ENCODE measurements at regions not wholly inside any gene's neighbourhood (a gene's known extent, or its start where the extent isn't known, plus 50 kb on each side); places are given as distances from the start of the nearest gene placed in this dataset.

- H3K36me3 Mint-ChIP-seq: no peaks in the 10 kb centered on the region
- H3K9me3 Mint-ChIP-seq: no peaks in the 10 kb centered on the region
- no peaks in the 10 kb centered on the region for H3K36me3 ChIP-seq (ENCODE audit: insufficient read depth, low read length)
- peaks cover 17 to 22% (median 19%) of the 10 kb centered on the region in 3 donors for H3K4me1 Mint-ChIP-seq
- CTCF ChIA-PET: no interaction called here
- no peaks in the 10 kb centered on the region for H3K27me3 ChIP-seq (ENCODE audit: insufficient read depth, low read length, poor library complexity, severe bottlenecking)
- no peak overlapping the region for H3K4me3 ChIP-seq (ENCODE audit: low read length)
- POLR2A ChIA-PET: no interaction called here
- H3K9me3 ChIP-seq (ENCODE audit: low read length): no peaks in the 10 kb centered on the region
- H3K27ac ChIP-seq (ENCODE audit: low read depth, low read length): no peak overlapping the region
- H3K27ac Mint-ChIP-seq: peak overlapping the region in 2 of 8 donors; percentile 37 to 81
- H3K27me3 Mint-ChIP-seq: peaks cover 0 to 6% of the 10 kb centered on the region in 2 donors
- peak in 1 of 5 donors; percentile 33 for DNase-seq
- H3K4me3 Mint-ChIP-seq: no peak overlapping the region
- H3K4me1 ChIP-seq (ENCODE audit: insufficient read depth, low read length): peaks cover 13% of the 10 kb centered on the region
These were observed 84.5 kb upstream of the SMNDC1 start for GRCh38 chr10:110389255-110389654.

DNA sequence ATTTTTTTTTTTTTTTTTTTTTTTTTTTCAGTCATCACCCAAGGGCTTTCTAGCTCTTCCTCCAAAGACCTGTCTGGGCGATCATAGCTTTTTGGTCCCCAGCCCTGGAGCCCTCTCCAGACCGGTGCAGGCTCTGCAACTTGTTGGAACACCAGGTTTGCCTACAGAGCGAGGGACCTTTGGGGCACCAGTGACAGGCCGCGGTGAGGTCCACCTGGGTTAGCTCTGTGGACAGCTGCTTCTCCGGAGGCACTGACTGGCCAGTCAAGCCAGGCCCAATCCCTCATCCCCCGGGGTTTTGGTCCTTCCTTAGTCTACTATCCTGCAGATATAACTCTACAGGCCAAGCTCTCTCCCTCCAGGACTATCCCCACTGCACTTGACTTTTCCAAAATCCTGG lies 86.8 kb upstream of the SMNDC1 start:
- Mint-ChIP-seq H3K36me3 (no peaks in the 10 kb centered on the region), H3K27me3 (peaks cover 0 to 6% of the 10 kb centered on the region in 2 donors), H3K4me3 (no peak overlapping the region), H3K4me1 (peaks cover 19 to 30% (median 27%) of the 10 kb centered on the region in 3 donors), H3K9me3 (no peaks in the 10 kb centered on the region), H3K27ac (no peak overlapping the region)
- no peaks in the 10 kb centered on the region for H3K36me3 ChIP-seq (ENCODE audit: insufficient read depth, low read length)
- no peak for DNase-seq
- H3K27ac ChIP-seq (ENCODE audit: low read depth, low read length): no peak overlapping the region
- H3K4me3 ChIP-seq (ENCODE audit: low read length): no peak overlapping the region
- H3K9me3 ChIP-seq (ENCODE audit: low read length): no peaks in the 10 kb centered on the region
- ChIA-PET CTCF (no interaction called here), POLR2A (interaction anchor here (0.8 kb wide), 1 partner anchor 10 kb away, joined by 4 read pairs; no protein-coding TSS in a partner anchor)
- H3K4me1 ChIP-seq (ENCODE audit: insufficient read depth, low read length): peaks cover 13% of the 10 kb centered on the region
- H3K27me3 ChIP-seq (ENCODE audit: insufficient read depth, low read length, poor library complexity, severe bottlenecking): no peaks in the 10 kb centered on the region

DNA sequence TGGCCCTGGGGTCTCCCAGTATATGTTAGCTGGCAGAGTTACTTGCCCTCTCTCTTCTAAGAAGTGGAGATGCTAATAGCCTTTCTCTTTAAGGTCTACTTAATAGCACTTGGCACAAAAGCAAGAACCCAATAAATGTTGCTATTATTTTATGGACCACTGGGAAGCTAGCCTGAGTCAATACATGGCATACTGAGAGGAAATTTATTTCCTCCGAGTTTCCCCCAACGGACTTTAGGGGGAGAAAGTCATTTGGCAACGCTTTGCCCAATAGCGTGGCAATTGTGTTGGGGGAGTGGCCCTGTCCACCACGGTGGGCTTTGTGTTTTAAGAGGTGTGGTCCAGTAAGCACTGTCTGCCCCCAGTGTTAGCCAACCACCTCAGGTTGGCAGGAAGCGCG lies 87.4 kb upstream of the SMNDC1 start:
- Mint-ChIP-seq H3K9me3 (no peaks in the 10 kb centered on the region), H3K27ac (no peak overlapping the region), H3K36me3 (no peaks in the 10 kb centered on the region), H3K27me3 (peaks cover 0 to 6% of the 10 kb centered on the region in 2 donors), H3K4me1 (peaks cover 19 to 30% (median 27%) of the 10 kb centered on the region in 3 donors), H3K4me3 (no peak overlapping the region)
- Histone ChIP-seq H3K27me3 (ENCODE audit: insufficient read depth, low read length, poor library complexity, severe bottlenecking) (no peaks in the 10 kb centered on the region), H3K9me3 (ENCODE audit: low read length) (no peaks in the 10 kb centered on the region), H3K36me3 (ENCODE audit: insufficient read depth, low read length) (no peaks in the 10 kb centered on the region), H3K4me3 (ENCODE audit: low read length) (no peak overlapping the region), H3K4me1 (ENCODE audit: insufficient read depth, low read length) (peaks cover 13% of the 10 kb centered on the region), H3K27ac (ENCODE audit: low read depth, low read length) (no peak overlapping the region)
- DNase-seq: no peak
- POLR2A ChIA-PET: no interaction called here
- CTCF ChIA-PET: no interaction called here

DNA sequence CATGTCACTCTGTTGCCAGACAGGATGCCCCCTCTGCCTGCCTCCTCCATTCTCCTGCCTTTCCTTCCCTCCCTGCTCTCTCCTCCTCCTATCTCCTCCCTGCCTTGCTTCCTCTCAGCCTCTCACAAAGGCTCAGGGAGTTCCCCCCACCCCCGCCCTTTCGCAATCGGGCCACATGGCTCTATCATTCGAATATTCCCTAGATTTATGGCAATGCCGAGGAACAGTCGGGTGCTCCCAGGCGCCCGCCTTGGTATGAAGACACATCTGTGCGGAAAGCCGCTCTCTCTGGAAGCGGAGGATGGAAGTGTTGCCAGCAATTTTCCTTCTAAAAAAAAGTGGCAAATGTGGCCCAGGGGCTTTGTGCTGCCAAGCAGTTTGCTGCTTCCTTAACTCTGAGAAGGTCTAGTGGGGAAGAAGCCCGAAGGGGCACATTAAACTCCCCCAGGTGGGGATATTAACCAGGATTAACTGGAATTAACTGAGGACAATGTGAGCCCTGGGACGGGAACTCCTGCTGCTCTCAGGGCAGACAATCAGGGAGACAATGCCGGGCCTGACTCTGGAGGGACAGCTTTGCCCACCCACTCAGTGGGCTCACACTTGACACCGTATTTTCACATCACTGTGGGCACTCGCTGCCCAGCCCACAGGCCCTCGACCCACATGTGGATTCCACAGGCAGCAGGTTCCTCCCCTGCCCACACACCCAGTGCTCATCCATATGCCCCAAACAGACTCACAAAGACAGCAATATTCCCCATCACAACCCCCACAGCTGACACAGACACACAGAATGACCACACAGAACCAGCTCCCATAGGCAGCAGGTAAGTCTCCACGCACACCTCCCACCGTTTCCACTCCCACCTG lies 88.4 kb upstream of the SMNDC1 start:
- Mint-ChIP-seq H3K9me3 (no peaks in the 10 kb centered on the region), H3K27me3 (peaks cover 0 to 6% of the 10 kb centered on the region in 2 donors), H3K36me3 (no peaks in the 10 kb centered on the region), H3K27ac (peak overlapping the region in 1 of 8 donors; percentile 51), H3K4me1 (peaks cover 10 to 22% (median 19%) of the 10 kb centered on the region in 3 donors), H3K4me3 (no peak overlapping the region)
- Histone ChIP-seq H3K4me3 (ENCODE audit: low read length) (no peak overlapping the region), H3K27ac (ENCODE audit: low read depth, low read length) (no peak overlapping the region), H3K36me3 (ENCODE audit: insufficient read depth, low read length) (no peaks in the 10 kb centered on the region), H3K27me3 (ENCODE audit: insufficient read depth, low read length, poor library complexity, severe bottlenecking) (no peaks in the 10 kb centered on the region), H3K9me3 (ENCODE audit: low read length) (no peaks in the 10 kb centered on the region), H3K4me1 (ENCODE audit: insufficient read depth, low read length) (peaks cover 7% of the 10 kb centered on the region)
- ChIA-PET CTCF (no interaction called here), POLR2A (no interaction called here)
- peak in 1 of 5 donors; percentile 11 for DNase-seq

DNA sequence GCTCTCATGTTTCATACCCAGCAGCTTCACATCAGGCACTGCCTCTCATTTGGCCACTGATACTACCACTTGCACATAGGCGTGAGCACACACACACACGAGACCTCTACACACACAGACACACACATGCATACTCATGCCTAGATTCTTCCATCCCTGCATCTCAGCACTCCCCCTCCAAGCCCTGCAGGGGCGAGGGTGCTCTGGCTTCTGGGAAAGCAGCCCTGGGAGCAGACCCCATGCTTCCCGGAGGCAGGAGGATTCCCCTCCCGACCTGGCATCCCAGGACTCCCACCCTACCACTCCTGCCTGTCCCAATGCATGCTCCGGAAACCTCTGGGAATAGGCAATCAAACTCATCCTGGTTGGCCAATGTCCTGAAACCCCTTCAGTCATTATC lies 89.1 kb upstream of the SMNDC1 start:
- ChIA-PET POLR2A (no interaction called here), CTCF (no interaction called here)
- no peak overlapping the region for H3K4me3 ChIP-seq (ENCODE audit: low read length)
- no peaks in the 10 kb centered on the region for H3K27me3 ChIP-seq (ENCODE audit: insufficient read depth, low read length, poor library complexity, severe bottlenecking)
- no peaks in the 10 kb centered on the region for H3K4me1 ChIP-seq (ENCODE audit: insufficient read depth, low read length)
- no peak overlapping the region for H3K27ac ChIP-seq (ENCODE audit: low read depth, low read length)
- H3K36me3 ChIP-seq (ENCODE audit: insufficient read depth, low read length): no peaks in the 10 kb centered on the region
- H3K4me3 Mint-ChIP-seq: no peak overlapping the region
- H3K4me1 Mint-ChIP-seq: peaks cover 3 to 14% (median 11%) of the 10 kb centered on the region in 3 donors
- no peaks in the 10 kb centered on the region for H3K36me3 Mint-ChIP-seq
- H3K27ac Mint-ChIP-seq: peak overlapping the region in 1 of 8 donors; percentile 51
- peaks cover 0 to 6% of the 10 kb centered on the region in 2 donors for H3K27me3 Mint-ChIP-seq
- no peak for DNase-seq
- H3K9me3 Mint-ChIP-seq: no peaks in the 10 kb centered on the region
- H3K9me3 ChIP-seq (ENCODE audit: low read length): no peaks in the 10 kb centered on the region

- Mint-ChIP-seq H3K4me1 (peaks cover 0 to 11% (median 10%) of the 10 kb centered on the region in 3 donors), H3K36me3 (no peaks in the 10 kb centered on the region), H3K27ac (peak overlapping the region in 1 of 8 donors; percentile 79), H3K27me3 (peaks cover 0 to 6% of the 10 kb centered on the region in 2 donors), H3K9me3 (no peaks in the 10 kb centered on the region), H3K4me3 (no peak overlapping the region)
- no peaks in the 10 kb centered on the region for H3K27me3 ChIP-seq (ENCODE audit: insufficient read depth, low read length, poor library complexity, severe bottlenecking)
- H3K27ac ChIP-seq (ENCODE audit: low read depth, low read length): no peak overlapping the region
- no peaks in the 10 kb centered on the region for H3K9me3 ChIP-seq (ENCODE audit: low read length)
- no peak overlapping the region for H3K4me3 ChIP-seq (ENCODE audit: low read length)
- no peak for DNase-seq
- ChIA-PET CTCF (no interaction called here), POLR2A (no interaction called here)
- no peaks in the 10 kb centered on the region for H3K4me1 ChIP-seq (ENCODE audit: insufficient read depth, low read length)
- no peaks in the 10 kb centered on the region for H3K36me3 ChIP-seq (ENCODE audit: insufficient read depth, low read length)
These were observed 89.6 kb upstream of the SMNDC1 start for GRCh38 chr10:110394296-110394695.

GRCh38 chr10:110394898-110395297 lies 90.2 kb upstream of the SMNDC1 start:
- no peak overlapping the region for H3K27ac ChIP-seq (ENCODE audit: low read depth, low read length)
- POLR2A ChIA-PET: no interaction called here

DNA sequence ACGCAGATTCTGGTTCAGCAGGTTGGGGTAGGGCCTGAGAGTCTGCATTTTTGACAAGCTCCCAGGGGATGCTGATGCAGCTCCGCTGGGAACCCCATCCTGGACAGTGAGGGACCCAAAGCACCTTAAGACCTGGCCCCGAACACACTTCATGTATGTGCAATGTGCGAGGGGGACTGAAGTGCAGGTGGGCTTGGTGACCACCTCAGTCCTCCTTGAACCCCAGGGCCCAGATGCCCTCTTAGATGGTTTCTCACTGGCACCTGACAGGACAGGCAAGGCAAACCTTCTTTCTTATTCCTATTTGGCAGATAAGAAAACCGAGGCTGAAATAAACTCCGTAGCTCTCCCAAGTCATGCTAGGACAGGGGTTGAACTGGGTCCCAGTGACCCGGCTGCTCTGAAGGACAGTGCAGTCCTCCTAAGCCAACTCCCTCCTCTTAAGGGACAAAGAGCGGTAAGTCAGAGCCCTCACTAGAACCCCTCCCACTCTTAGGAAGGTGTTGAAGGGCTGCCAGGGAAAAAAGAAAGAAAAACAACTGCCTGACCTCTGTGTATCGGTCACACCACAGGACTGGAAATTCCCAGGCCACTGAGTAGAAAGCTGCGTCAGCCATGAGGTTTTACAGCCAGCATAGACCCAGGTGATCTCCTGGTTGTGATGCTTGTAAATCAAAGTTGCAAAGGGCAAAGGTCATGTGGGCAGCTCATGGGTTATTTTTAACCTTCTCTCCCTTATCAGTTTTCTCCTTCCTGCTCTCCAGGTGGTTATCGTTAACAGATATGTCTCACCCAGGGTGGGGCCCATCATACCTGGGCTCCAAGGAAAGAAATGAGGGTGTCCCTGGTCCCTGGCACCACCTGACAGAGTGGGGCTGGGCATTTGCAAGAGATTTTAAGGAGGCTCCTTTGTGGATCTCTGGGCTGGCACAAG lies 90.9 kb upstream of the SMNDC1 start:
- no peaks in the 10 kb centered on the region for H3K4me1 ChIP-seq (ENCODE audit: insufficient read depth, low read length)
- Mint-ChIP-seq H3K27ac (peak overlapping the region in 2 of 8 donors; percentile 11 to 54), H3K36me3 (no peaks in the 10 kb centered on the region), H3K4me3 (no peak overlapping the region), H3K9me3 (no peaks in the 10 kb centered on the region), H3K4me1 (peaks cover 0 to 10% (median 8%) of the 10 kb centered on the region in 3 donors), H3K27me3 (peaks cover 0 to 6% of the 10 kb centered on the region in 2 donors)
- CTCF ChIA-PET: interaction anchor here (1.2 kb wide), 1 partner anchor 41 kb away, joined by 3 read pairs; no protein-coding TSS in a partner anchor
- H3K36me3 ChIP-seq (ENCODE audit: insufficient read depth, low read length): no peaks in the 10 kb centered on the region
- H3K9me3 ChIP-seq (ENCODE audit: low read length): no peaks in the 10 kb centered on the region
- no peak overlapping the region for H3K4me3 ChIP-seq (ENCODE audit: low read length)
- POLR2A ChIA-PET: no interaction called here
- H3K27ac ChIP-seq (ENCODE audit: low read depth, low read length): no peak overlapping the region
- H3K27me3 ChIP-seq (ENCODE audit: insufficient read depth, low read length, poor library complexity, severe bottlenecking): no peaks in the 10 kb centered on the region
- DNase-seq: peak in 1 of 5 donors; percentile 13

More at GRCh38 chr10:110394898-110395297, 90.2 kb upstream of the SMNDC1 start:
- Histone ChIP-seq H3K4me3 (ENCODE audit: low read length) (no peak overlapping the region), H3K27me3 (ENCODE audit: insufficient read depth, low read length, poor library complexity, severe bottlenecking) (no peaks in the 10 kb centered on the region), H3K4me1 (ENCODE audit: insufficient read depth, low read length) (no peaks in the 10 kb centered on the region), H3K9me3 (ENCODE audit: low read length) (no peaks in the 10 kb centered on the region), H3K36me3 (ENCODE audit: insufficient read depth, low read length) (no peaks in the 10 kb centered on the region)
- no peaks in the 10 kb centered on the region for H3K36me3 Mint-ChIP-seq
- H3K4me3 Mint-ChIP-seq: no peak overlapping the region
- no peaks in the 10 kb centered on the region for H3K9me3 Mint-ChIP-seq
- CTCF ChIA-PET: no interaction called here
- no peak for DNase-seq
- no peak overlapping the region for H3K27ac Mint-ChIP-seq
- peaks cover 0 to 10% (median 8%) of the 10 kb centered on the region in 3 donors for H3K4me1 Mint-ChIP-seq
- H3K27me3 Mint-ChIP-seq: peaks cover 0 to 6% of the 10 kb centered on the region in 2 donors

All from CD8-positive, alpha-beta memory T cell (primary cell).